ENCODE measurements at regions not wholly inside any gene's neighbourhood (a gene's known extent, or its start where the extent isn't known, plus 50 kb on each side); places are given as distances from the start of the nearest gene placed in this dataset.

- TF ChIP-seq CTCF (conservative IDR thresholded peaks at IDR 0.05) (no peak), ZFX (IDR thresholded peaks at IDR 0.05) (no peak)
- no peak overlapping the region for H3K27ac ChIP-seq
Observed at GRCh38 chr3:137820366-137820765, 56.3 kb downstream of the SOX14 start.

GRCh38 chr3:137835096-137835495 is 71.0 kb downstream of the SOX14 start:
- no peak overlapping the region for H3K27ac ChIP-seq
- no peak for TF ChIP-seq ZFX (IDR thresholded peaks at IDR 0.05)
- TF ChIP-seq CTCF (conservative IDR thresholded peaks at IDR 0.05) = no peak

GRCh38 chr3:137845194-137845593 is 81.1 kb downstream of the SOX14 start:
- TF ChIP-seq CTCF (conservative IDR thresholded peaks at IDR 0.05) (no peak), ZFX (IDR thresholded peaks at IDR 0.05) (no peak)
- H3K27ac ChIP-seq = no peak overlapping the region

GRCh38 chr3:137845666-137846065 is 81.6 kb downstream of the SOX14 start:
- no peak overlapping the region for H3K27ac ChIP-seq
- no peak for TF ChIP-seq CTCF (conservative IDR thresholded peaks at IDR 0.05)
- no peak for TF ChIP-seq ZFX (IDR thresholded peaks at IDR 0.05)

GRCh38 chr3:137852391-137852830 is 88.3 kb downstream of the SOX14 start:
- TF ChIP-seq CTCF (conservative IDR thresholded peaks at IDR 0.05) (no peak), ZFX (IDR thresholded peaks at IDR 0.05) (no peak)
- H3K27ac ChIP-seq = no peak overlapping the region

- no peak overlapping the region for H3K27ac ChIP-seq
- no peak for TF ChIP-seq ZFX (IDR thresholded peaks at IDR 0.05)
- TF ChIP-seq CTCF (conservative IDR thresholded peaks at IDR 0.05) = no peak
Observed at GRCh38 chr3:137854533-137855261, 90.6 kb downstream of the SOX14 start.

- no peak overlapping the region for H3K27ac ChIP-seq
- TF ChIP-seq CTCF (conservative IDR thresholded peaks at IDR 0.05) (no peak), ZFX (IDR thresholded peaks at IDR 0.05) (no peak)
Observed at GRCh38 chr3:137866001-137866400, 101.9 kb downstream of the SOX14 start.
